Small intestine (tissue), 7 donors: ENCODE measurements at regions not wholly inside any gene's neighbourhood (a gene's known extent, or its start where the extent isn't known, plus 50 kb on each side); places are given as distances from the start of the nearest gene placed in this dataset.

Source experiments
- DNase-seq, 2 donors: peaks; one replicate each; pipeline versions ENCODE4 v3.0.0 to v3.0.0-alpha.2; 2013
- FAIRE-seq: peaks from 2 replicates; lab custom pipeline; 2012; peaks lifted over from hg19 to GRCh38; lab: Jason Lieb, UNC
- H3K27ac ChIP-seq, 3 donors: one replicate each; pipeline ENCODE4 v1.5.1; 2013; ENCODE audit warnings: low read length in 2 of 3, mild to moderate bottlenecking in 2 of 3, control low read depth in 1 of 3, inconsistent platforms in 1 of 3, low read depth in 1 of 3, moderate library complexity in 1 of 3
- H3K27me3 ChIP-seq, 3 donors: one replicate each; pipeline ENCODE4 v1.6.1; 2013; ENCODE audit warnings: low read length in 3 of 3, inconsistent platforms in 1 of 3; ENCODE audit not compliant: control insufficient read depth in 3 of 3, insufficient read depth in 3 of 3
- H3K36me3 ChIP-seq, 3 donors: one replicate each; pipeline ENCODE4 v1.6.1; 2013; ENCODE audit warnings: low read length in 3 of 3, inconsistent platforms in 1 of 3, low read depth in 1 of 3, mild to moderate bottlenecking in 1 of 3, moderate library complexity in 1 of 3; ENCODE audit not compliant: control insufficient read depth in 3 of 3, insufficient read depth in 2 of 3
- H3K4me1 ChIP-seq, 3 donors: one replicate each; pipeline ENCODE4 v1.6.1; 2013; ENCODE audit warnings: low read length in 2 of 3, inconsistent platforms in 1 of 3, low read depth in 1 of 3, mild to moderate bottlenecking in 1 of 3, moderate library complexity in 1 of 3; ENCODE audit not compliant: control insufficient read depth in 3 of 3, insufficient read depth in 2 of 3
- H3K4me3 ChIP-seq, 3 donors: one replicate each; pipeline ENCODE4 v1.5.1; 2013; ENCODE audit warnings: low read length in 3 of 3, control low read depth in 1 of 3, inconsistent platforms in 1 of 3, low read depth in 1 of 3, mild to moderate bottlenecking in 1 of 3, moderate library complexity in 1 of 3
- H3K9me3 ChIP-seq, 2 donors: one replicate each; pipeline ENCODE4 v1.6.1; 2013; ENCODE audit warnings: low read depth in 1 of 2, low read length in 1 of 2; ENCODE audit not compliant: control insufficient read depth in 2 of 2, insufficient read depth in 1 of 2
- WGBS, 3 donors: extraction: QIAGEN DNeasy Blood & Tissue Kit; methylation state at CpG; one replicate each; pipeline ENCODE4 v1.1.7; 2013; 5-methylcytosine and 5-hydroxymethylcytosine counted together
- donor health status: healthy with polysubstance abuse.
- donor health status: control.
- donor health status: control.
- donor health status: Bipolar disorder and iron deficiency.
- donor health status: healthy.

DNA sequence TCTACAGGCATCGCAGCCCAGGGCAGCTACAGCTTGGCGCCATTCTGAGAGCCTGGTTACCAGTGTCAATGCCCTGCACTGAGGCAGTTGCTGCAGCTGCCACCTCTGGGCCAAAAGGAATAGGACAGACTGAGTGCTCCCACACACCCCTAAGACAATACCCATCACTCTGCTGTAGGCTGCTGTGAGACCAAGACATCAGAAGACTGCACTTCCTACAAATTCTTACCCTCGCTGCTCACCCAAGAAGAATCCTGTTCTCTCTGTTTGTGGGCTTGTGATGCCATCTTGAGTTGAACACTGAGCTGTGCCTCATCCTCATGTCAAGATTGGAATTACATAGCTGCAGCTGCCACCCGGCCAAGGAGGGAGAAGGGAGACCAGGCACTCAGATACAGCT lies 1847.0 kb upstream of the PCDH10 start:
- Histone ChIP-seq H3K4me1 (no peaks in the 10 kb centered on the region), H3K4me3 (no peak overlapping the region), H3K27me3 (no peaks in the 10 kb centered on the region), H3K36me3 (no peaks in the 10 kb centered on the region), H3K9me3 (peaks cover 0 to 13% of the 10 kb centered on the region in 2 donors), H3K27ac (no peak overlapping the region)
- no peak for DNase-seq
- FAIRE-seq, result no peak
- WGBS, 3 donors, result 77 to 87% (median 78%) methylated on average over 4 of the region's 4 CpGs

DNA sequence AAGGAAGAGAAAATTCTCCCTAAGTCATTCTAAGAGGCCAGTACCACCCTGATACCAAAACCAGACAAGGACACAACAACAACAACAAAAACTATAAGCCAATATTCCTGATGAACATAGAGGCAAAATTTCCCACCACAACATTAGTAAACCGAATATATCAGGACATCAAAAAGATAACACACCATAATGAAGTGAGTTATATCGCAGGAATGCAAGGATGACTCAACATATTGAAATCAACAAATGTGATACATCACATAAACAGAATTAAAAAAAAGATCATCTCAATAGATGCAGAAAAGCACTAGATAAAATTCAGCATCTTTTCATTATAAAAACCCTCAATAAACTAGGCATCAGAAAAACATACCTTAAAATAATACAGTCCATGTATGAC lies 1844.4 kb upstream of the PCDH10 start:
- no peak for DNase-seq
- no peaks in the 10 kb centered on the region for H3K36me3 ChIP-seq
- FAIRE-seq, result no peak
- H3K4me3 ChIP-seq, result no peak overlapping the region
- no peaks in the 10 kb centered on the region for H3K27me3 ChIP-seq
- peaks cover 0 to 13% of the 10 kb centered on the region in 2 donors for H3K9me3 ChIP-seq
- no peaks in the 10 kb centered on the region for H3K4me1 ChIP-seq
- H3K27ac ChIP-seq, result no peak overlapping the region
- WGBS, 3 donors, result 86 to 93% (median 87%) methylated on average over 2 of the region's 2 CpGs

DNA sequence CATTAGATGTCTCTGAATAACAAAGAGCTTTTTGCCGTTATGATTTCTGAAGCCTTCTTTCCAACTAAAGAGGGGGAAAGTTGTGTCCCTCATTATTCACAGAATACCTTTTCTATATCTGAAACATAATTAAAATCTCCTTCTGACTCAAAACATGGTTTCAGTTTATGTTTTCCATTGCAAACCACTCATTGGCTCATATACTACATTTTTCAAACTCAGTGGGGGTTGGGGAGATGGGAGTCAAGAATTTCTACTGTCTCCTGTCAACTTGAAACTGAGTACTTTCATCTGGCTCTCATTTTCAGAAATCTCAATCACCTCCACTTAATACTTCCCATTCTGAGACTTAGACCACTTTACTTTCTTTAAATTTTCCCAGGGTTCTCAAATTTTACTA lies 1839.5 kb upstream of the PCDH10 start:
- H3K27ac ChIP-seq, result no peak overlapping the region
- no peak for FAIRE-seq
- no peak for DNase-seq
- no peaks in the 10 kb centered on the region for H3K27me3 ChIP-seq
- H3K4me1 ChIP-seq, result no peaks in the 10 kb centered on the region
- H3K9me3 ChIP-seq, result no peaks in the 10 kb centered on the region
- H3K4me3 ChIP-seq, result no peak overlapping the region
- WGBS, 3 donors, result 86 to 93% (median 89%) methylated on average over 1 of the region's 1 CpG
- H3K36me3 ChIP-seq, result no peaks in the 10 kb centered on the region

DNA sequence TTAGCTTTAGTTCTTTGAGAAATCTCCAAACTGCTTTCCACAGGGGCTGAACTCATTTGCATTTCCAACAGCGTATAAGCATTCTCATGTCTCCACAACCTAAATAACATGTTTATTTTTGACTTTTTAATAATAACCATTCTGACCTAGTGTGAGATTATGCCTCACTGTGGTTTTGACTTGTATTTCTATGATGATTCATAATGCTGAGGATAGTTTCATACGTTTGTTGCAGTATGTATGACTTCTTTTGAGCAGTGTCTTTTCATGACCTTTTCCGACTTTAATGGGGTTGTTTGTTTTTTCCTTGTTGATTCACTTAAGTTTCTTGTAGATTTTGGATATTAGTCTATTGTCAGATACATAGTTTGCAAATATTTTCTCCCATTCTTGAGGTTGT lies 1833.0 kb upstream of the PCDH10 start:
- Histone ChIP-seq H3K4me1 (no peaks in the 10 kb centered on the region), H3K9me3 (no peaks in the 10 kb centered on the region), H3K36me3 (no peaks in the 10 kb centered on the region), H3K27ac (no peak overlapping the region), H3K27me3 (no peaks in the 10 kb centered on the region), H3K4me3 (no peak overlapping the region)
- FAIRE-seq (no peak), DNase-seq (no peak)
- WGBS, 3 donors, result 56 to 66% (median 62%) methylated on average over 3 of the region's 3 CpGs

DNA sequence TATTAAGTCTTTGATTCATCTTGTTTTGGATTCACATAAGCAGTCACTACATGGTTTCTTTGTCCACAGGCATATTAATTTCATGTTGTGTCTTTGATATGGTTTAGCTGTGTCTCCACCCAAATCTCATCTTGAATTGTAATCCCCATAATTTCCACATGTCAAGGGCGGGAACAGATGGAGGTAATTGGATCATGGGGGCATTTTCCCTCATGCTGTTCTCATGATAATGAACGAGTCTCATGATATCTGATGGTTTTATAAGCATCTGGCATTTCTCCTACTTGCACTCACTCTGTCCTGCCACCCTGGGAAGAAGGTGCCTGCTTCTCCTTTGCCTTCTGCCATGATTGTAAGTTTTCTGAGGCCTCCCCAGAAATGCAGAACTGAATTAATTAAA lies 1811.2 kb upstream of the PCDH10 start:
- no peak for FAIRE-seq
- DNase-seq, result no peak
- 32 to 63% (median 47%) methylated on average over 2 of the region's 2 CpGs for WGBS, 3 donors
- no peaks in the 10 kb centered on the region for H3K9me3 ChIP-seq
- H3K36me3 ChIP-seq, result no peaks in the 10 kb centered on the region
- no peak overlapping the region for H3K4me3 ChIP-seq
- no peak overlapping the region for H3K27ac ChIP-seq
- no peaks in the 10 kb centered on the region for H3K4me1 ChIP-seq
- H3K27me3 ChIP-seq, result no peaks in the 10 kb centered on the region

DNA sequence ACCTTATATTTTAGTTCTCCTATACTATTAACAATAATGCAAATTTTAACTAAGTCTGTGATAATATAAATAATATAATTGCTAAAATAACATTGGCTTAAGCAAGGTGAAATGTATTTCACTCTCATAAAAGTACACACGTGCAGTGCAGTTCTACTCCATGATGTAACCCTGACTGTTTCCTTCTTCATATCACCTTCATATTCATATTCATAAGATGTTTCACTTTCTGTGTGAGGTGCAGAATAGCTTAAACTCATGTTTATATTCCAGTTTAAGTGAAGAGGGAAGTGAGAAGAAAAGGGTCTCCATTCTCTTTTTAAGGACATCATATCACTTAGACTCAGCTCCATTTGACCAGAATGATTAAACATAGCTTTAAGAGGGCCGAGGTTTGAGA lies 1810.0 kb upstream of the PCDH10 start:
- no peaks in the 10 kb centered on the region for H3K4me1 ChIP-seq
- no peak overlapping the region for H3K27ac ChIP-seq
- no peak overlapping the region for H3K4me3 ChIP-seq
- H3K27me3 ChIP-seq, result no peaks in the 10 kb centered on the region
- DNase-seq (no peak), FAIRE-seq (no peak)
- 66 to 76% (median 66%) methylated on average over 2 of the region's 2 CpGs for WGBS, 3 donors
- H3K9me3 ChIP-seq, result no peaks in the 10 kb centered on the region
- H3K36me3 ChIP-seq, result no peaks in the 10 kb centered on the region

DNA sequence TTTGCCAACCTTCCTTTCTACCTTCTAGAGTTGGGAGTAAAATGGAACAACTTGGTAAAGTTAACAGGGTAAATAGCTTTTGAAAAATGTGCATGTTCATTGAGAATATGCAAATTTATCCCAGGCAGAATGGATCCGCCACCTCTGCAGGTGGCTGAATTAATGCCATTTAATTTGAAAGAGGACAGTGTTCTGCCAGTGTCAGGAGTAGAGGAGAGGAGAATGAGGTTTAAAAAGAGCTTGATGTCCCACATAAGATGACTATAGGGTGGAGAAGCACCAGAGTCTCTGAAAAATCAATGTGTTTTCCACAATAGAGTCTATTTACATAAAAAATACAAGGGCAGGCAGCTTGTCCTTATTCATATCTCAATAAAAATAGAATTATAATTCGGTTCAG lies 1804.3 kb upstream of the PCDH10 start:
- no peaks in the 10 kb centered on the region for H3K36me3 ChIP-seq
- no peaks in the 10 kb centered on the region for H3K27me3 ChIP-seq
- no peak overlapping the region for H3K4me3 ChIP-seq
- no peaks in the 10 kb centered on the region for H3K4me1 ChIP-seq
- H3K9me3 ChIP-seq, result no peaks in the 10 kb centered on the region
- WGBS, 3 donors, result 64 to 73% (median 72%) methylated on average over 2 of the region's 2 CpGs
- FAIRE-seq (no peak), DNase-seq (no peak)
- no peak overlapping the region for H3K27ac ChIP-seq

DNA sequence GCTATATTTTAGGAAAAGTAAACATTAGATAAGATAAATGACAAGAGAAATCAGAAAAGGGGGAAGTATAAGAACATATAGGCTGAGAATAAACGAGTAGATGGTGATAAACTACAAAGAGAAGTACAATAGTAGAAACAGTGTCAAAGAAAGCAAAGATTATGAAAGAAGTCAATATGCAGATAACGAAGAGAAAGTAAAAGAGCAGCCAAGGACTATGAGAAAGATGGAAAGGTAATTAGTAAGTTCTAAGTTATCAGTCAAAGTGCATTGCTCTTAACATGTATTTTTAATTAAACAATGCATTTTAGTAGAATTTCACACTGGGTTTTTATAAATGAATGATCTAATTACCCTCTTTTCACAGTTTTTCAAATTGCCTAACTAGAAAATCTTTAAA lies 1801.3 kb upstream of the PCDH10 start:
- FAIRE-seq (no peak), DNase-seq (no peak)
- Histone ChIP-seq H3K27me3 (no peaks in the 10 kb centered on the region), H3K4me1 (no peaks in the 10 kb centered on the region), H3K27ac (no peak overlapping the region), H3K9me3 (no peaks in the 10 kb centered on the region), H3K36me3 (no peaks in the 10 kb centered on the region), H3K4me3 (no peak overlapping the region)
- WGBS, 3 donors, result 11 to 50% (median 18%) methylated on average over 2 of the region's 2 CpGs

DNA sequence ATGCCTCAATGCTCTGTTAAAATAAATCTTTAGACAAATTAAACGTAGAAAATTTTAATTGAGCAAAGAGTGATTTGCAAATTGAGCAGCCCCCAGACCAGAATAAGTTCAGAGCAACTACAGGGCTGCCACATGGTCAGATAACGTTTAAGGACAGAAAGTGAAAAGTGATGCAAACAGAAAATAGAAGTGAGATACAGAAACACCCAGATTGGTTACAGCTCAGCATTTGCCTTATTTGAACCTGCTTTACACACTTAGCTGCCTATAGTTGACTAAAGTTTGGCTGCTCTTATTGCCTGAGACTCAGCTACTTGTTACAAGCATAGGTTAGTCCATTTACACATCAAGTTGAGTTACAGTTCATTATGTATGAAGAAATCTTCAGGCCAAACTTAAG lies 1800.8 kb upstream of the PCDH10 start:
- Histone ChIP-seq H3K27ac (no peak overlapping the region), H3K9me3 (no peaks in the 10 kb centered on the region), H3K27me3 (no peaks in the 10 kb centered on the region), H3K36me3 (no peaks in the 10 kb centered on the region), H3K4me1 (no peaks in the 10 kb centered on the region), H3K4me3 (no peak overlapping the region)
- WGBS, 3 donors, result 36 to 51% (median 37%) methylated on average over 2 of the region's 2 CpGs
- no peak for DNase-seq
- no peak for FAIRE-seq
